Stimulated activated effector memory CD8-positive, alpha-beta T cell treated with anti-CD3 and anti-CD28 coated beads, Interleukin-12 subunit alpha, Interleukin-12 subunit beta, amount 100 ng/mL, for 72 hours (primary cell): ENCODE measurements at regions not wholly inside any gene's neighbourhood (a gene's known extent, or its start where the extent isn't known, plus 50 kb on each side); places are given as distances from the start of the nearest gene placed in this dataset.

Experiments
- ATAC-seq: fragments of 150-1000 bp; cut with Tn5 transposase; 2 replicates; pipeline ENCODE4 v1.10.0; 2021
- DNase-seq, 2 donors: peaks; one replicate each; pipeline ENCODE4 v3.0.0; 2021 to 2022; ENCODE audit warnings: low spot score in 2 of 2
- H3K27ac Mint-ChIP-seq: one replicate; pipeline ENCODE4 v1.8.0; 2022; ENCODE audit warnings: mild to moderate bottlenecking, mixed read lengths
- H3K36me3 Mint-ChIP-seq: one replicate; pipeline ENCODE4 v1.8.0; 2022; ENCODE audit warnings: mild to moderate bottlenecking, mixed read lengths
- H3K4me1 Mint-ChIP-seq: one replicate; pipeline ENCODE4 v1.8.0; 2022; ENCODE audit warnings: mixed read lengths
- H3K4me3 Mint-ChIP-seq: one replicate; pipeline ENCODE4 v1.8.0; 2022; ENCODE audit warnings: mild to moderate bottlenecking, mixed read lengths
- H3K9me3 Mint-ChIP-seq: one replicate; pipeline ENCODE4 v1.8.0; 2022; ENCODE audit warnings: mixed read lengths

DNA sequence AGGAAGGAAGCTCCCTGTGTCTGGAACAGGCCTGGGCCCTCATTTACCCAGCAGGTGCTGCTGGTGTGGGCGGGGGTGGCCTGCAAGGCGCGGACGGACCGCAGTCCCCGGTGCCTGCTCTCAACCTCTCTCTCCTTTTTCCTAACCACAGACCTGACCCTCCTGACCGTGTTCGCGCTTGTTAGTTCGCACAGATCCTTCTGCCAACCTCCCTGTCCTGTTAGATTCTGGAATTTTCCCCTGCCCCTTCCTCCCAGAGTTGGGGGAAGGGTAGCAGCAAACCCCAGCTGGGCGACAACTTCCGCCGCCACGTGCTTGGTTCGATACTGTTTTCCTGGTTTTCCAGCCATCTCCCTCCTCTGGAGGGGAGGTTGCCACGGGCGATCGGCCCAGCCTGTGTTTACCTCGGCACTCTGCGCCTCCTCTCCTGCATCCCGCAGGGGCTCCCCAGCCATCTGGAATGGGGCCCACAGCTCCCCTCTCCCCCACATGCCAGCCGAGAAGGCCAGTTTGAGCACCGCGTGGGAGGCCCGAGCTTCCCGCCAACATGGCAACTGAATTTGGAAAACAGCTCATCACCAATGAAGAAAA, 70.8 kb upstream of the UNC5A start:
- Mint-ChIP-seq H3K36me3 (no peaks in the 10 kb centered on the region), H3K9me3 (no peaks in the 10 kb centered on the region), H3K4me1 (peaks cover 13% of the 10 kb centered on the region), H3K4me3 (no peak overlapping the region), H3K27ac (no peak overlapping the region)
- ATAC-seq: no peak
- DNase-seq: no peak

DNA sequence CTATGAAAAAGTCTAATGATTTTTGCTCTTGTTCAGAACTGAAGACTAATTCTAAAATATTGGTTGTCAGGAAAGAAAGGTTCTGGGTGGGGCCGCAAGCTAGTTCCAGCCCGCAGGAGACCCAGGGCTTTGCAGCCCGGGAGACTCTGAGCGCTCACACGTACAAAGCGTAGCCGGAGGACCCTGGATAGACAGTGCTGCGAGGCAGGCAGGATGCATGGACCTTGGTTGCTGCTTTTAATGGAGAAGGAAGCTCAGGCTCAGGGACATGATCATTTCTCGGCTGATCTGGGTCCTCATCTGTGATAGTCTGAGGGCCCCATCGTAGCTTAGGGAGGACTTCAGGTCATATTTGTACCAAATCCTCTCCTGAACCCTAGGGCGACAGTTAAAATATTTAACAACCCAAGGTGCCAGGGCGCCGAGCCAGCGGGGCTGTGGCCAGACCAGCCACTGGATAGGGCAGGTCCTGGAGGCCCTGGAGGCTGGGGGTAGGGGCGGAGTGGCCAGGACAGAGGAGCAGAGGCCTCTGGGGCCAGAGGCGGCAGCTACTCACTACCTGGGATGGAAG, 70.1 kb upstream of the UNC5A start:
- Mint-ChIP-seq H3K9me3 (no peaks in the 10 kb centered on the region), H3K27ac (no peak overlapping the region), H3K4me1 (peaks cover 13% of the 10 kb centered on the region), H3K36me3 (no peaks in the 10 kb centered on the region), H3K4me3 (no peak overlapping the region)
- ATAC-seq (no peak), DNase-seq (peak in 1 of 2 donors; percentile 28)

DNA sequence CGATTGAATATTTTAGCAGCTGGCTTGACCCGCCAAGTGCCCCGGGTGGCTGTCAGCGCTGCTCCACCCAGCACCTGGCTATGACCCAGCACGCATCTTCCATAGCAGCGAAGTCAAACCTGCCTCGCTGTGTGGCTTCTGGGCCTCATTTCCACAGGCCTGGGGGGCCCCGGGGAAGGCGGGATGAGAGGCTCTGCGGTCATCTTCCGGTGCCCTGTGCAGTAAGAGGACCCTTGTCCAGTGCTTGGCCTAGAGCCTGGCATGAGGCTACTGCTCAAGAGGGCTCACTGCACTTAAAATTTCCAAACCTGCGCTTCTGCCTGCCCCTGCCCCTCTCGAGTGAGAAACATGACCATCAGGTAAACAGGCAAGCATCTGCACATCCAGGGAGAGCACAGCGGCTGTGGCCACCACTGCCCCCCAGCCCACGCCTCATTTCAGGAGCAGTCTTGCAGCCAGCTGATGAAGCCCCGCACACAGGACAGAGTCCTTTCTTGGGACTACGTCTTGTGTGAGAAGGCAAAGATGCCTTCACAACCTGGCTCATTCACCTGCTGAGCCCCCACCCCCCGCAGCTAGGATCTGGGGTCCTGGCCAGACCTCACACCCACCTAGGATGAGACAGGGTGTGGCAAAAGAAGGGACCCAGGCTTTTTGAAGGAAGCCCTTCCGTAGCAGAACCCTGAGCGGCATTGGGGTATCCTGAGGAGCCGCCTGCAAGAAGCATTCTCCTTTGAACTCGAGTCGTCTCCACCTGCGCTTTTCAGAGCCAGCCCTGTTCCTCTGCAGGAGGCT, 69.5 kb upstream of the UNC5A start:
- H3K36me3 Mint-ChIP-seq: peaks cover 3% of the 10 kb centered on the region
- no peaks in the 10 kb centered on the region for H3K9me3 Mint-ChIP-seq
- no peak overlapping the region for H3K4me3 Mint-ChIP-seq
- peaks cover 20% of the 10 kb centered on the region for H3K4me1 Mint-ChIP-seq
- ATAC-seq (no peak), DNase-seq (peak in 1 of 2 donors; percentile 42)
- H3K27ac Mint-ChIP-seq: no peak overlapping the region

DNA sequence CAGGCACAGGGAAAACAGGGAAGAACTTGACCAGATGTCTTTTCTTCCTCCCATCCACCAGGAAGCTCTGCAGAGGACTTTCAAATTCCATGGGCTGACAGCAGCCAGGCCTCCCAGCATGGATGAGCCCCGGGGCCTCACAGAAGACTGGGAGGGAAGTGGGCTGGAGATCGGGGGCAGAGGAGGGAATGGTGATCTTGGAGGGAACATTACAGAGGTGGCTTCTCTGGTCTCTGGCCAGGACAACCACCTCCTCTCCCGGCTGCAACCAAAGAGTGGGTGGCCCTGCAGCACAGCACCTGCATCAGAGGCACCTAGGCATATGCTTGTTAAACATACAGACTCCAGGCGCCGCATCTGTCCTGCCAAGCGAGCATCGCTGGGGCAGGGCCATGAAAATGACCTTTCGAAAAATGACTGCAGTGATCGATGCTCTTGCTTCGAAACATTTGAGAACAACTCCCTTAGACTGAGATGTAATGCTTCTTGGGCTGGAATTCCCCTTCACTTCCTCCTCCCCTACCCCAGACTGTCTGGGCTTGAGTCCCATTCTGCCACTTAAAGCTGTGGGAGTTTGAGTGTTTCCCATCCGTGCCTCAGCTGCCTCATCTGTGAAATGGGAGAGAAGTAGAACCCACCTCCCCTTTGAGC, 68.7 kb upstream of the UNC5A start:
- DNase-seq: no peak
- no peak overlapping the region for H3K4me3 Mint-ChIP-seq

DNA sequence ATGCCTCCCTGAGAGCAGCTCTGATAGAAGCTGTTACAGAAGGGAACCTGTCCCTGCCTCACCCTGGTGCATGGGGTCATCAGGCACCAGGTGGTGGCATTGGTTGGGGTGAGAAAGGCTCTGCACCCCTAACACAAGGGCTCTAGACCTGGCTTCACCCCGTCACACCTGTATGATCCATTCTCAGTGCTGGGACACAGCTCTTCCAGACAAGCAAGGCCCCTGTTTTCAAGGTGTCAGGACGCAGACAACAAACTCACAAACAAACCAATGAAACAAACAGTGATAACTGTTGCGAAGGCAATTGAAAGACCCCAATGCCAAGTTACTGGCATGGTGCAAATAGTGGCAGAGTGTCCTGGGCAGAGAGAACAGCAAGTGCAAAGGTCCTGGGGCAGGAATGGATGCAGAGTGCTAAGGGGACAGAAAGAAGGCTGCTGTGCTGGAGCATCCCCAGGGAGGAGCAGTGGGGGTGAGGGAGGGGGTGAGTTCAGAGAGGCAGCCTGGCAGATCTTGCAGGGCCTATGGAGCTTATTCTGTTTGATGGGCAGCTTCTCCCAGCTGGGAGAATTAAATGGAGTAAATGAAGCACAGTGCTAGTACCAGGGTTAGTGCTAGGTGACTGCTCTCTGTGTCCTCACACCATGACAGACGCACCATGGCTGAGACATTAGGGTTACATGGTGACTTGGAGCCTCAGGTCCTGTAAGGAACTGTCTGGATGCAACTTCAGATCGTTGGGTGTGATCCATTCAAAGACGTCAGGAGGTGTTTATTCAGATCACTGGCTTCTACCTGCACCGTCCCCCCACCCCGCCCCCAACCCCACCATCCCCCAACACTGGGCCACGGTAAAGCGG, 67.9 kb upstream of the UNC5A start:
- H3K27ac Mint-ChIP-seq: no peak overlapping the region
- no peak for ATAC-seq
- H3K9me3 Mint-ChIP-seq: no peaks in the 10 kb centered on the region

More for the DNA sequence above, 68.7 kb upstream of the UNC5A start:
- Mint-ChIP-seq H3K27ac (no peak overlapping the region), H3K4me1 (peaks cover 25% of the 10 kb centered on the region), H3K36me3 (peaks cover 6% of the 10 kb centered on the region), H3K9me3 (no peaks in the 10 kb centered on the region)
- ATAC-seq: peak; percentile 38

DNA sequence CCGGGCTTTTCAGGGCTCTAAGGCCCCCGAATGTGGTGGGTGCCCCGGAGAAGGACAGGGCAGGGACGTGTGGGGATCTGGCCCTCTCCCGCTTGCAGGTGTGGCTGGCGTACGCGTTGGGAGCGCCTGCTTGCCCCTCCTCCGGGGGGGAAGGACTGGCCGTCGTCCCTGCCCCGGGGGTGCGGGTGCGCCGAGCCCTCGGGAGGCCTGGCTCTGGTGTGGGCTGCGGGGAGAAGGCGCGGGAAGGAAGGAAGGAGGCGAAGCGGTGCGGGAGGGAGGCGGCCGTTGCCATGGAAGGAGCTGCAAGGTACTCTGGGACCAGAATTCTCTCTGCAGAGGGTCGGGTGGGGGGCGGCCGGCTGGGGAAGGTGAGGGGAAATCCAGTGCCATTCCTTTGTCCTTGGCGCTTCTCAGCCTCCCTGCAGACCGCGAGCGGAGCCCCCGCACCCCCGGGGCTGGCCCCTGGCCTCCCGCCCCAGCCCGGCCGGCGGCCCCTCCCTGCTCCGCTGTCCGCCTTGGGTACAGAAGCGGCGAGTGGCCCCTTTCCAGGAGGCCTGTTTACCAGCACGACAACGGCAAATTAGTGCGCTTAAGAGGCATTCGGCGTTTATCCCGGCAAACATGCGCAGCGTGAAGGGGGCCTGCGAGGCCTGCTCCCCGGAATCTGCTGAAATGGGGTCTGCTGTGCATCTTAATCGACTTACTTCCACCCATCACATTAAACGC, 67.1 kb upstream of the UNC5A start:
- DNase-seq (no peak), ATAC-seq (no peak)
- H3K9me3 Mint-ChIP-seq: no peaks in the 10 kb centered on the region
- no peak overlapping the region for H3K27ac Mint-ChIP-seq
- no peak overlapping the region for H3K4me3 Mint-ChIP-seq
- peaks cover 6% of the 10 kb centered on the region for H3K36me3 Mint-ChIP-seq
- H3K4me1 Mint-ChIP-seq: peaks cover 25% of the 10 kb centered on the region

More for the DNA sequence above, 67.9 kb upstream of the UNC5A start:
- Mint-ChIP-seq H3K4me3 (no peak overlapping the region), H3K36me3 (peaks cover 6% of the 10 kb centered on the region), H3K4me1 (peaks cover 25% of the 10 kb centered on the region)
- DNase-seq: peak in 1 of 2 donors; percentile 41

DNA sequence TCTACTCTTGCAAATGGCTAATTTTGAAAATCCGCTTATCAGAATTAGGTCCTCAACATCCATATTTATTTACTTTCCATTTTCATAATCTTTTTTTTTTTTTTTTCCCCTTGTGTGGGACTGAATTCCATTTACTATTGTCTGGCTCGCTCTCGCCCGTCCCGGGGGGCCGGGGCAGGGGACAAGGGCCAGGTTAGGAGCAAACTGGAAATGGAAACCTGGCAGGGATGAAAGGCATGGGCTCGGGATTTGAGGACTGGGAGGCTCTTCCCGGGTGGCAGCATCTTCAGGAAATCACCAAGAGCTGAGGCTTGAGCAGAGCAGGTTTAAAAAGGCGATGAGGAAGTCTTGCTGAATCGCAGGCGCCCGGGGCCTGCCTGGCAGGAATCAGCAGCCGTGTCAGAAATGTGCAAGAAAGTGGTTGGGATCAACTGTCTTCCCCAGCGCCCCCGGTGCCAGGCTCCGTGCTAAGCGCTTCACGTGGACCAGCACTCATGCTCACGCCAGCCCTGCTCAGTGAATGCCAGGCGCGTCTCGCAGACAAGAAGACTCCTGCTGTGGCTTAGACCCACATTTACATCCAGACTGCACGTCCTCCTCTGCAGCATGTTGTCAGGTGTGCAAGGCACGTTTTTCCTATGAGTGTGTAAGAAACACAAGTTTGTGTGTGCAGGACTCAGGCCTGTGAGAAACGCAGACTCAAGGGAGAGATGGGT, 66.3 kb upstream of the UNC5A start:
- ATAC-seq: no peak
- Mint-ChIP-seq H3K9me3 (no peaks in the 10 kb centered on the region), H3K27ac (no peak overlapping the region), H3K4me1 (peaks cover 25% of the 10 kb centered on the region), H3K4me3 (no peak overlapping the region), H3K36me3 (peaks cover 6% of the 10 kb centered on the region)
- DNase-seq: no peak

DNA sequence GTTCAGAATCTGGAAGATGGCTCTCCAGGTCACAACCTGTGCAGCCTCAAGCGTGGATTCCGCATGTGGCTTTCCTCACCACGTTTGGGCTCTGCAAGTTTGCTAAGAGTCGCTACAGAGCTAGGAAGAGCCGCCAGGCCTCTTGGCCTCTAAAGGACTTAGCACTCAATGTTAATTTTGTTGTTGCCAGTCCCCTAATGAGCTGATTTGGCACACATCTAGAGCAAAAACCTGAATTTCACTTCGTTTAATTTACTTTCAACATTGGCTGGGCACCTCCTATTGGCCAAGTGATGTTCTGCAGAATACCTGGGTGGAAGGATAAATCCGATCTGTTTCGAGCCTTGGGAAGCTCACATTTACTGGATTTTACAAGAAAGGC, 65.8 kb upstream of the UNC5A start:
- ATAC-seq (no peak), DNase-seq (no peak)
- no peaks in the 10 kb centered on the region for H3K9me3 Mint-ChIP-seq
- H3K4me1 Mint-ChIP-seq: peaks cover 25% of the 10 kb centered on the region
- peaks cover 6% of the 10 kb centered on the region for H3K36me3 Mint-ChIP-seq
- no peak overlapping the region for H3K4me3 Mint-ChIP-seq
- no peak overlapping the region for H3K27ac Mint-ChIP-seq

DNA sequence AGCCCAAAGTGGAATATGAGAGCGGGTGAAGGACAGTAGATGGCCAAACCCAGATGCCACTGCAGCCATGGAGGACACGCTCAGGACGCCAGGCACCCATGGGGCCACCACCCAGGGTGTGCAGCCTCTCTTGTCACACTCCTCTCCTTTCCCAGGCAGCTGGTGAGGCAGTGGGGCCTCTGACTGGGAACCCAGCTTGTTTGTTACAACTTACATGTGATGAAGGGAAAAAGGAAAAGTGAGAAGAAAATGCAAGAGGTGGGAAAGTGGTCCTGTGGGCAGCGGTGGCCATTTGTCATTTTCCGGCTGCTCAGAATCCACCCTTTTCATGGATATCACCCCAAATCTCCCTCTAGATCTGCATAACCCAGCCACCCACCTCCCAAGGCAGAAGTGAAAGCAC, 62.7 kb upstream of the UNC5A start:
- peaks cover 16% of the 10 kb centered on the region for H3K4me1 Mint-ChIP-seq
- H3K9me3 Mint-ChIP-seq: no peaks in the 10 kb centered on the region
- DNase-seq: peak in 1 of 2 donors; percentile 37
- ATAC-seq: no peak
- H3K27ac Mint-ChIP-seq: no peak overlapping the region
- H3K36me3 Mint-ChIP-seq: peaks cover 6% of the 10 kb centered on the region
- H3K4me3 Mint-ChIP-seq: no peak overlapping the region

DNA sequence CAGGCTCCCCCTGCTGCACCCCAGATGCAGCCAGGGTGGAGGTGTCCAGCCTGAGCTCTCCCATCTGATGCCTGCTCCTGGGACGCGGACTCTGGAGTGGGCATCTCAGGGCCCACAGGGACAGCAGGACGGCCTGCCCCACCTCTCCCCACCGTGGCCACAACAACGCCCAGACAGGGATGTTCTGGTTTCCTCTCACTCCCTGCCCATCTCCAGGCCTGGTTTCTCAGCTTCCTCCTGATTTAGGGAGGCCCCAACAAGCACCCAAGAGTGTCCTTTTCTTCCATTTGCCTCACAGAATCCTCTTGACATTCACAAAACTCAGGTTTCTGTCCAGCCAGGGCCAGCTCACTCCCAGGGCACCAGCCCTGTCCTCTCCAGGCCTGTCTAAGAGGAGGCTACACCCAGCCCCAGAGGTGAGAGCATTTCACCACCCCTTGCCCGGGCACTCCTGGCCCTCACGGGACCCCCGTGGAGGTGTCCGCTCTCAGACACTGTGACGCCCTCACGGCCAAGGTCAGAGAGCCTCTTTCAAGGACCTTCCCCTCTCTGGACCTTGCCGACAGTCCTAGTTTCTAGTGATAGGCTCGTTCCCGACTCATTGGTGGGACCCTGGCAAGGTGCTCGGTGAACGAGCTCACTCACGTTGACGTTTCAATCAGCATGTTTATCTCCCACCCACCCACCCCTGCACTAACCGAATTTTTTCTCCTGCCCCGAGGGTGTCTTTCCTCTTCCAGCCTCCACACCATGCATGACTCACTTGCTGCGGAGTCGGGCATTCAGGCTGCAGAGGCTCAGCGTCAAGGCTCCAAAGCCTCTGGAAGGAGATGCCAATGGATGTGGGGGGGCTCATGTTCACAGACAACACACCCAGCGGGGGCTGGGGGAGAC, 62.0 kb upstream of the UNC5A start:
- ATAC-seq (no peak), DNase-seq (no peak)
- no peak overlapping the region for H3K27ac Mint-ChIP-seq
- H3K4me3 Mint-ChIP-seq: no peak overlapping the region
- no peaks in the 10 kb centered on the region for H3K9me3 Mint-ChIP-seq
- H3K36me3 Mint-ChIP-seq: peaks cover 6% of the 10 kb centered on the region
- H3K4me1 Mint-ChIP-seq: peaks cover 16% of the 10 kb centered on the region

DNA sequence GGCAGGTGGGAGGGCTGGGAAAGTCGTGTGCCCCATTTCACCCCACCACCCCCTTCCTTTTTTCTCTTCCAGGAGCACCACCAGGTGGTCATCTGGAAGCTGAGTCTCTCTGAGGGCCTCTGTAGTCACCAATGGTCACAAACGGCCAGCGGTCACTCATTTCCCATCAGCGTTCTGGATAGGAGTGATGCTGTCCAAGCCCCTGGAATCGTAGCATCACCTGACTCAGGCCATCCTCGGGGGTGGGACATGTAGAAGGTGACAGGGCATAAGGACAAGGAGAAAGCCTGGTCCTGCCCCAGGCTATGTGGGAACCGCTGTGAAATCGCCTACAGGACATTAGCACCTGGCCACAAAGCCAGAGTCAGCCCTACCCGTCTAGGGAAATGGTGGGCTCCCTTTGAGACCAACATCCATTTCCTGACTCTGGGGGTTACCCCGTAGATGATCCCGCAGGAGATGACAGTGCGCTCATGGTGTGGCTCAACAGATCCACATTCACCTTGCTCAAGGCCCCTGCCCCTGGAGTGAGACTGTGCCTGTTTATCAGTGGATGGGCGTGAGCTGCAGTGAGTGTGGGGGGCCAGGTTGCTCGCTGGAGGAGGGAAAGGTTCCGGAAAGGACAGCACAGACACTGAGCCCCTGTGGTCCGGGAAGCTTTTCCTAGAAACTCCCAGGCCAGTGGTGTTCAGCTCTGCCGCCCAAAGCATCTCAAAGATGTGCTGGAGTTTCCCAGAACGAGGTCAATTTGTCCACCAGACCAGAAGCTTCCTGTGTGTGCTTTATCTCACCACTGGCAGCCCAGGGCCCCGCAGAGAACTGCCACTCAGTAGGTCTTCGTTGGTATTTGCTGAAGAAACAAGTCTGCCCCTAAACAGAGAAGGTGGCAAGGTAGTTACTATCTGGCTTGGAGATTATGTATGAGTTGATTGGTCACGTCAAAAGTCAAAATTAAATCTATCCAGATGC, 61.1 kb upstream of the UNC5A start:
- no peaks in the 10 kb centered on the region for H3K9me3 Mint-ChIP-seq
- DNase-seq (peak in 1 of 2 donors; percentile 32), ATAC-seq (no peak)
- no peak overlapping the region for H3K4me3 Mint-ChIP-seq
- no peak overlapping the region for H3K27ac Mint-ChIP-seq
- peaks cover 6% of the 10 kb centered on the region for H3K36me3 Mint-ChIP-seq
- H3K4me1 Mint-ChIP-seq: peaks cover 12% of the 10 kb centered on the region

DNA sequence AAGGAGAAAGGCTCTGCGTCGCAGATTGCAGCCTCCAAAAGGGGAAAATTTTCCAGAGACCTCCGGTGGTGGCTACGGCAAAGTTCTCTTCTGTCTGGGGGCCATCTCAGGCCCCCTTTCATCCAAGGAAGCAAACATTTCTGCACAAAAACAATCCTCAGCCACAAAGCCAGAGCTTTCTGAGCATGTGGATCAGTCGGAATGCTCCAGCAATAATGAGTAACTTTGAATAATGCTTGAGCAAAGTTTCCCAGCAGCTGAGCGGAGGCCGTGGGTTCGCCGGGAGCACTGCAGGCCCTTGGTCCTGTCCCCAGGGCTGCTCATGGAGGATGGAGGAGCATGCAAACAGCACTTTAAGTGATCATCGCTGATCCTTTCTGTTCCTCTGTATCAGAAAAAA, 60.2 kb upstream of the UNC5A start:
- DNase-seq (peak in 1 of 2 donors; percentile 7), ATAC-seq (no peak)
- peaks cover 12% of the 10 kb centered on the region for H3K4me1 Mint-ChIP-seq
- no peak overlapping the region for H3K27ac Mint-ChIP-seq
- no peaks in the 10 kb centered on the region for H3K9me3 Mint-ChIP-seq
- H3K4me3 Mint-ChIP-seq: no peak overlapping the region
- peaks cover 6% of the 10 kb centered on the region for H3K36me3 Mint-ChIP-seq
